Prostate gland (tissue), 2 donors: ENCODE measurements at regions not wholly inside any gene's neighbourhood (a gene's known extent, or its start where the extent isn't known, plus 50 kb on each side); places are given as distances from the start of the nearest gene placed in this dataset.

Experiments
- POLR2AphosphoS5 ChIP-seq: sonication (generic); formaldehyde crosslinking; IDR thresholded peaks from one replicate; pipeline ENCODE4 v1.6.1; 2017; ENCODE audit warnings: antibody characterized with exemption
- TF ChIP-seq, protein P1 (sequence below), 4 experiments: fragments of 200-600 bp in 2 of 4; fragments of 450-650 bp in 2 of 4; sonication (generic) in 2 of 4; IDR thresholded peaks; 1 replicate in 3 of 4; 2 replicates in 1 of 4; pipeline ENCODE4 v1.5.1; 2016 to 2019; ENCODE audit warnings: antibody characterized with exemption in 4 of 4, mild to moderate bottlenecking in 2 of 4, moderate library complexity in 2 of 4

DNA sequence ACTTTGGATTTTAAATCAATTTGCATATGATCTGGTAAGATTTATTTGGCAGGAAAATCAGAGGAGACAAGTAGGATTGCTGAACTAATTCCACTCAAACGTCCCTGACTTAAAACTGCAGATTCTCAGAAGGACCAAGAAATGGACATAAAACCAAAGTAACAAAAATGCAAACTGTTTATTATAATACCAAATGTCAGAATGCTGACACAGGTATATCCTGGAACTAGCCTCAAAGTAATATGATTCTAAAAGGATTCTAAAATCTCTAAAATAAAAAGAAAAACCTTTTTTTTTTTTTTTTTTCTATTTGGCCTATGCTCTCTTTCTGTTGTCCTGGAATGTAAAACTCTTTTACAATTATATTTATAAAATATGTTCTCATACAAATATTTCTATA, 74.4 kb upstream of the BTBD3 start:
- TF ChIP-seq, protein P1, sequence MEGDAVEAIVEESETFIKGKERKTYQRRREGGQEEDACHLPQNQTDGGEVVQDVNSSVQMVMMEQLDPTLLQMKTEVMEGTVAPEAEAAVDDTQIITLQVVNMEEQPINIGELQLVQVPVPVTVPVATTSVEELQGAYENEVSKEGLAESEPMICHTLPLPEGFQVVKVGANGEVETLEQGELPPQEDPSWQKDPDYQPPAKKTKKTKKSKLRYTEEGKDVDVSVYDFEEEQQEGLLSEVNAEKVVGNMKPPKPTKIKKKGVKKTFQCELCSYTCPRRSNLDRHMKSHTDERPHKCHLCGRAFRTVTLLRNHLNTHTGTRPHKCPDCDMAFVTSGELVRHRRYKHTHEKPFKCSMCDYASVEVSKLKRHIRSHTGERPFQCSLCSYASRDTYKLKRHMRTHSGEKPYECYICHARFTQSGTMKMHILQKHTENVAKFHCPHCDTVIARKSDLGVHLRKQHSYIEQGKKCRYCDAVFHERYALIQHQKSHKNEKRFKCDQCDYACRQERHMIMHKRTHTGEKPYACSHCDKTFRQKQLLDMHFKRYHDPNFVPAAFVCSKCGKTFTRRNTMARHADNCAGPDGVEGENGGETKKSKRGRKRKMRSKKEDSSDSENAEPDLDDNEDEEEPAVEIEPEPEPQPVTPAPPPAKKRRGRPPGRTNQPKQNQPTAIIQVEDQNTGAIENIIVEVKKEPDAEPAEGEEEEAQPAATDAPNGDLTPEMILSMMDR (IDR thresholded peaks at IDR 0.05) = no peak
- no peak for TF ChIP-seq POLR2AphosphoS5
